ENCODE measurements at regions not wholly inside any gene's neighbourhood (a gene's known extent, or its start where the extent isn't known, plus 50 kb on each side); places are given as distances from the start of the nearest gene placed in this dataset.
A peak's percentile ranks its signal among the peaks of the same experiment; 100 is the strongest.

- no peak for DNase-seq
- H3K27me3 ChIP-seq = no peaks in the 10 kb centered on the region
Measured at GRCh38 chr21:28518630-28519029, 474.0 kb downstream of the LTN1 start.

DNA sequence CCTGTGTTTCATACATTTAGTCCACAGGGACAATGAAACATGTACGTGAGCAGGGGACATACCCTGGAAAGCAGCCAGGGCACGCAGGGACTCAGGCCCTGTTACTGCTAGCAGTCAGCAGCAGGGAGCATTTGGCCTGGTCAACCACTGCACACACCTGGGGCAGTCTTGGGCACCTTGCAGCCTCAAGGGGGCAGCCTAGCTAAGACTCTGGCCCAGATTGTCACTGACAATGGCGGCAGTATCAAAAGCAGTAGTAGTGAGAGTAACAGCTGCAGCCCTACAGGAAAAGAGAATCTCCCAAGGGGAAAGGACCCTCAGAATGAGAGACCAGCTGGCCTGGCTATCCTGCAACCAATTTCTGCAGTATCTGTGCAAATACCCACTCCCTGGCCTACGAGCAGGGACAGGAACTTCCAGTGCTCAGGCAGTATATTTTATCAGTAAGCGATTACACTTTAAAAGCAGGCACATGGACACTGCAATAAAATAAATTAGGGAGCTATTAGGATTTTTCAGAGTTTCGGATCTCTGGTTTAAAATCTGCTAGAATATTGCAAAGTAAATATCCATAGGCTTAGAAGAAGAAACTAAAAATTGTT lies 475.6 kb downstream of the LTN1 start:
- peaks cover 0 to 7% (median 3%) of the 10 kb centered on the region in 4 donors for H3K4me1 ChIP-seq
- DNase-seq (peak in 1 of 2 donors; percentile 42), ATAC-seq (ENCODE audit: low FRiP score in 2 of 2) (peak in 1 of 2 donors; percentile 68)

More at GRCh38 chr21:28518630-28519029, 474.0 kb downstream of the LTN1 start:
- WGBS, 2 donors = 56 to 59% methylated on average over 3 of the region's 3 CpGs
- Histone ChIP-seq H3K4me3 (no peak overlapping the region), H3K27ac (no peak overlapping the region), H3K4me1 (peaks cover 0 to 20% (median 6%) of the 10 kb centered on the region in 4 donors), H3K36me3 (no peaks in the 10 kb centered on the region), H3K9me3 (no peaks in the 10 kb centered on the region)
- TF ChIP-seq EP300 (IDR thresholded peaks at IDR 0.05) (no peak), POLR2AphosphoS5 (IDR thresholded peaks at IDR 0.05) (no peak), POLR2A (IDR thresholded peaks at IDR 0.05) (no peak)
- TF ChIP-seq, protein P1, sequence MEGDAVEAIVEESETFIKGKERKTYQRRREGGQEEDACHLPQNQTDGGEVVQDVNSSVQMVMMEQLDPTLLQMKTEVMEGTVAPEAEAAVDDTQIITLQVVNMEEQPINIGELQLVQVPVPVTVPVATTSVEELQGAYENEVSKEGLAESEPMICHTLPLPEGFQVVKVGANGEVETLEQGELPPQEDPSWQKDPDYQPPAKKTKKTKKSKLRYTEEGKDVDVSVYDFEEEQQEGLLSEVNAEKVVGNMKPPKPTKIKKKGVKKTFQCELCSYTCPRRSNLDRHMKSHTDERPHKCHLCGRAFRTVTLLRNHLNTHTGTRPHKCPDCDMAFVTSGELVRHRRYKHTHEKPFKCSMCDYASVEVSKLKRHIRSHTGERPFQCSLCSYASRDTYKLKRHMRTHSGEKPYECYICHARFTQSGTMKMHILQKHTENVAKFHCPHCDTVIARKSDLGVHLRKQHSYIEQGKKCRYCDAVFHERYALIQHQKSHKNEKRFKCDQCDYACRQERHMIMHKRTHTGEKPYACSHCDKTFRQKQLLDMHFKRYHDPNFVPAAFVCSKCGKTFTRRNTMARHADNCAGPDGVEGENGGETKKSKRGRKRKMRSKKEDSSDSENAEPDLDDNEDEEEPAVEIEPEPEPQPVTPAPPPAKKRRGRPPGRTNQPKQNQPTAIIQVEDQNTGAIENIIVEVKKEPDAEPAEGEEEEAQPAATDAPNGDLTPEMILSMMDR (IDR thresholded peaks at IDR 0.05) = no peak
- ATAC-seq (ENCODE audit: low FRiP score in 2 of 2) = no peak

GRCh38 chr21:28516021-28516420 lies 476.7 kb downstream of the LTN1 start:
- no peak overlapping the region for H3K27ac ChIP-seq
- DNase-seq (no peak), ATAC-seq (ENCODE audit: low FRiP score in 2 of 2) (no peak)
- no peaks in the 10 kb centered on the region for H3K36me3 ChIP-seq
- H3K27me3 ChIP-seq = no peaks in the 10 kb centered on the region
- no peak overlapping the region for H3K4me3 ChIP-seq
- 80 to 84% methylated on average over 1 of the region's 1 CpG for WGBS, 2 donors
- H3K4me1 ChIP-seq = peaks cover 0 to 3% (median 0%) of the 10 kb centered on the region in 4 donors
- TF ChIP-seq POLR2A (IDR thresholded peaks at IDR 0.05) (no peak), EP300 (IDR thresholded peaks at IDR 0.05) (no peak), POLR2AphosphoS5 (IDR thresholded peaks at IDR 0.05) (no peak)
- TF ChIP-seq, protein P1 (IDR thresholded peaks at IDR 0.05) = no peak
- H3K9me3 ChIP-seq = no peaks in the 10 kb centered on the region

More for the DNA sequence above, 475.6 kb downstream of the LTN1 start:
- TF ChIP-seq POLR2AphosphoS5 (IDR thresholded peaks at IDR 0.05) = no peak
- TF ChIP-seq EP300 (IDR thresholded peaks at IDR 0.05) = no peak
- TF ChIP-seq, protein P1 (IDR thresholded peaks at IDR 0.05) = peak; percentile 18 to 49 (median 43)
- no peak for TF ChIP-seq POLR2A (IDR thresholded peaks at IDR 0.05)
- H3K27ac ChIP-seq = no peak overlapping the region
- no peaks in the 10 kb centered on the region for H3K27me3 ChIP-seq
- no peak overlapping the region for H3K4me3 ChIP-seq
- WGBS, 2 donors = 45 to 56% methylated on average over 6 of the region's 6 CpGs
- H3K36me3 ChIP-seq = no peaks in the 10 kb centered on the region
- no peaks in the 10 kb centered on the region for H3K9me3 ChIP-seq

- H3K27ac ChIP-seq = no peak overlapping the region
- no peaks in the 10 kb centered on the region for H3K36me3 ChIP-seq
- ATAC-seq (ENCODE audit: low FRiP score in 2 of 2) (no peak), DNase-seq (no peak)
- no peaks in the 10 kb centered on the region for H3K9me3 ChIP-seq
- WGBS, 2 donors = 26 to 29% methylated on average over 1 of the region's 1 CpG
- TF ChIP-seq, protein P1 (IDR thresholded peaks at IDR 0.05) = no peak
- TF ChIP-seq EP300 (IDR thresholded peaks at IDR 0.05) (no peak), POLR2AphosphoS5 (IDR thresholded peaks at IDR 0.05) (no peak), POLR2A (IDR thresholded peaks at IDR 0.05) (no peak)
- H3K27me3 ChIP-seq = no peaks in the 10 kb centered on the region
- H3K4me1 ChIP-seq = peaks cover 0 to 3% (median 0%) of the 10 kb centered on the region in 4 donors
- no peak overlapping the region for H3K4me3 ChIP-seq
Measured at GRCh38 chr21:28513428-28513827, 479.2 kb downstream of the LTN1 start.

GRCh38 chr21:28509031-28509430 lies 483.6 kb downstream of the LTN1 start:
- H3K9me3 ChIP-seq = peaks cover 7 to 13% (median 9%) of the 10 kb centered on the region in 4 donors
- WGBS, 2 donors = 46 to 53% methylated on average over 3 of the region's 3 CpGs
- H3K27ac ChIP-seq = no peak overlapping the region
- H3K36me3 ChIP-seq = no peaks in the 10 kb centered on the region
- TF ChIP-seq POLR2A (IDR thresholded peaks at IDR 0.05) = no peak
- TF ChIP-seq EP300 (IDR thresholded peaks at IDR 0.05) = no peak
- no peak for TF ChIP-seq POLR2AphosphoS5 (IDR thresholded peaks at IDR 0.05)
- TF ChIP-seq, protein P1 (IDR thresholded peaks at IDR 0.05) = no peak
- no peak for ATAC-seq (ENCODE audit: low FRiP score in 2 of 2)
- H3K4me3 ChIP-seq = no peak overlapping the region
- no peak for DNase-seq
- H3K27me3 ChIP-seq = no peaks in the 10 kb centered on the region
- no peaks in the 10 kb centered on the region for H3K4me1 ChIP-seq
